Adrenal gland (tissue), 9 donors: ENCODE measurements at regions not wholly inside any gene's neighbourhood (a gene's known extent, or its start where the extent isn't known, plus 50 kb on each side); places are given as distances from the start of the nearest gene placed in this dataset.

Experiments used
- DNase-seq, 7 donors: peaks; one replicate each; pipeline ENCODE4 v3.0.0-alpha.2; 2019 to 2020
- H3K27ac ChIP-seq, 5 donors: fragments of 200-600 bp; sonication (generic) in 4 of 5; 1 replicate in 3 of 5; 2 replicates in 2 of 5; pipeline versions ENCODE4 v1.5.1 to v1.8.0; 2016 to 2020; ENCODE audit warnings: mild to moderate bottlenecking in 1 of 5
- H3K27me3 ChIP-seq: fragments of 200-600 bp; 2 replicates; pipeline ENCODE4 v1.8.0; 2021
- H3K36me3 ChIP-seq, 2 donors: fragments of 200-600 bp; replicated peaks in 1 of 2; 1 replicate in 1 of 2; 2 replicates in 1 of 2; pipeline versions ENCODE4 v1.5.1 to v1.8.0; 2018 to 2022
- H3K4me1 ChIP-seq, 2 donors: fragments of 200-600 bp; replicated peaks in 1 of 2; 1 replicate in 1 of 2; 2 replicates in 1 of 2; pipeline versions ENCODE4 v1.5.1 to v1.8.0; 2018 to 2021
- H3K4me3 ChIP-seq, 4 donors: fragments of 200-600 bp; sonication (generic) in 3 of 4; one replicate each; pipeline ENCODE4 v1.5.1; 2016 to 2018
- H3K9me3 ChIP-seq, 3 donors: fragments of 200-600 bp; sonication (generic) in 1 of 3; replicated peaks in 1 of 3; 1 replicate in 2 of 3; 2 replicates in 1 of 3; pipeline versions ENCODE4 v1.5.1 to v1.8.0; 2016 to 2021
- POLR2A ChIP-seq, 2 donors: fragments of 450-650 bp; IDR thresholded peaks; one replicate each; pipeline ENCODE4 v1.6.1; 2017; ENCODE audit warnings: antibody characterized with exemption in 2 of 2, mild to moderate bottlenecking in 2 of 2, moderate library complexity in 1 of 2
- WGBS, 4 donors: extraction: QIAGEN DNeasy Blood & Tissue Kit in 2 of 4; methylation state at CpG; one replicate each; pipeline versions ENCODE4 v1.1.5 to v1.1.7; 2013 to 2017; 5-methylcytosine and 5-hydroxymethylcytosine counted together
- intact Hi-C, 2 donors: fragments of 100-400 bp; cut with DNase I; formaldehyde crosslinking; loops; one replicate each; pipeline versions ENCODE4 v1.14.1 to v1.15.0; 2022 to 2023
- TF ChIP-seq, protein P1 (sequence below), 6 experiments: fragments of 450-650 bp in 4 of 6; fragments of 200-600 bp in 2 of 6; sonication (generic) in 1 of 6; IDR thresholded peaks; 1 replicate in 5 of 6; 2 replicates in 1 of 6; pipeline versions ENCODE4 v1.5.1 to v1.8.0; 2016 to 2021; ENCODE audit warnings: antibody characterized with exemption in 6 of 6, mild to moderate bottlenecking in 2 of 6, moderate library complexity in 1 of 6
- donor health status: healthy with polysubstance abuse.
- donor health status: Bipolar disorder and iron deficiency.
- donor health status: DM: yes; HTN: yes; CAD: no.
- donor health status: DM: no; HTN: no; CAD: no.
- donor health status: DM: no; HTN: no; CAD: no.

- 59 to 66% (median 64%) methylated on average over 3 of the region's 3 CpGs for WGBS, 4 donors
- H3K4me3 ChIP-seq = no peak overlapping the region
- no peak for TF ChIP-seq POLR2A (IDR thresholded peaks at IDR 0.05)
- TF ChIP-seq, protein P1, sequence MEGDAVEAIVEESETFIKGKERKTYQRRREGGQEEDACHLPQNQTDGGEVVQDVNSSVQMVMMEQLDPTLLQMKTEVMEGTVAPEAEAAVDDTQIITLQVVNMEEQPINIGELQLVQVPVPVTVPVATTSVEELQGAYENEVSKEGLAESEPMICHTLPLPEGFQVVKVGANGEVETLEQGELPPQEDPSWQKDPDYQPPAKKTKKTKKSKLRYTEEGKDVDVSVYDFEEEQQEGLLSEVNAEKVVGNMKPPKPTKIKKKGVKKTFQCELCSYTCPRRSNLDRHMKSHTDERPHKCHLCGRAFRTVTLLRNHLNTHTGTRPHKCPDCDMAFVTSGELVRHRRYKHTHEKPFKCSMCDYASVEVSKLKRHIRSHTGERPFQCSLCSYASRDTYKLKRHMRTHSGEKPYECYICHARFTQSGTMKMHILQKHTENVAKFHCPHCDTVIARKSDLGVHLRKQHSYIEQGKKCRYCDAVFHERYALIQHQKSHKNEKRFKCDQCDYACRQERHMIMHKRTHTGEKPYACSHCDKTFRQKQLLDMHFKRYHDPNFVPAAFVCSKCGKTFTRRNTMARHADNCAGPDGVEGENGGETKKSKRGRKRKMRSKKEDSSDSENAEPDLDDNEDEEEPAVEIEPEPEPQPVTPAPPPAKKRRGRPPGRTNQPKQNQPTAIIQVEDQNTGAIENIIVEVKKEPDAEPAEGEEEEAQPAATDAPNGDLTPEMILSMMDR (IDR thresholded peaks at IDR 0.05) = no peak
- no peaks in the 10 kb centered on the region for H3K4me1 ChIP-seq
- H3K27ac ChIP-seq = no peak overlapping the region
- no peaks in the 10 kb centered on the region for H3K27me3 ChIP-seq
- no peak for DNase-seq
- no peaks in the 10 kb centered on the region for H3K36me3 ChIP-seq
- intact Hi-C loops = no loop called here
- H3K9me3 ChIP-seq = no peaks in the 10 kb centered on the region
Observed at GRCh38 chr2:4324531-4324930, 621.2 kb downstream of the DCDC2C start.

DNA sequence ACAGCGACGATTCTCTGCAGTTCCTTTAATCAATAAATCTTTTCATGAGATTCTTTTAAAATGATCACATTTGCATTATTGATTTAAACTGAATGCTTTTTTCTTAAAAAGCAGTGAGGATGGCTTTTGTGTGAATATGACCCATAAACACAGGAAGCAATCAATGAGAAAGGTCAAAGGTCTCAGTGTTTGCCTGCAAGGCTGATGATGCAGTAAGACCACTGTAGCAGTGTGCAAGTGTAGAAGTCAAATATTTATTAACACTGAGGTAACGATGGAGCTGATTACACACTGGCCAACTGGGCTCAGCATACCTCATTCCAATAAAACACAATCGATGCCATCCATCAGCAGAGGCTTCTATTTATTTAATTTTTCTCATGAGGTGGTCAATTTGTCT is 633.5 kb downstream of the DCDC2C start:
- intact Hi-C loops = no loop called here
- Histone ChIP-seq H3K9me3 (no peaks in the 10 kb centered on the region), H3K27me3 (no peaks in the 10 kb centered on the region), H3K4me3 (no peak overlapping the region), H3K4me1 (no peaks in the 10 kb centered on the region), H3K36me3 (no peaks in the 10 kb centered on the region), H3K27ac (no peak overlapping the region)
- 81 to 87% (median 83%) methylated on average over 4 of the region's 4 CpGs for WGBS, 4 donors
- no peak for DNase-seq
- TF ChIP-seq POLR2A (IDR thresholded peaks at IDR 0.05) = no peak
- TF ChIP-seq, protein P1 (IDR thresholded peaks at IDR 0.05) = no peak

- Histone ChIP-seq H3K36me3 (no peaks in the 10 kb centered on the region), H3K27me3 (no peaks in the 10 kb centered on the region), H3K9me3 (peaks cover 0 to 2% (median 0%) of the 10 kb centered on the region in 3 donors), H3K4me3 (no peak overlapping the region), H3K27ac (no peak overlapping the region), H3K4me1 (no peaks in the 10 kb centered on the region)
- TF ChIP-seq, protein P1 (IDR thresholded peaks at IDR 0.05) = no peak
- TF ChIP-seq POLR2A (IDR thresholded peaks at IDR 0.05) = no peak
- intact Hi-C loops = no loop called here
- DNase-seq = no peak
Observed at GRCh38 chr2:4338345-4338744, 635.0 kb downstream of the DCDC2C start.

- 70 to 81% (median 72%) methylated on average over 1 of the region's 1 CpG for WGBS, 4 donors
- intact Hi-C loops = no loop called here
- H3K27ac ChIP-seq = no peak overlapping the region
- H3K27me3 ChIP-seq = no peaks in the 10 kb centered on the region
- no peaks in the 10 kb centered on the region for H3K4me1 ChIP-seq
- DNase-seq = no peak
- H3K36me3 ChIP-seq = no peaks in the 10 kb centered on the region
- no peak overlapping the region for H3K4me3 ChIP-seq
- no peak for TF ChIP-seq POLR2A (IDR thresholded peaks at IDR 0.05)
- TF ChIP-seq, protein P1 (IDR thresholded peaks at IDR 0.05) = no peak
- peaks cover 0 to 9% (median 0%) of the 10 kb centered on the region in 3 donors for H3K9me3 ChIP-seq
Observed at GRCh38 chr2:4340536-4340935, 637.2 kb downstream of the DCDC2C start.
